Activated CD8-positive, alpha-beta memory T cell treated with anti-CD3 and anti-CD28 coated beads, Interleukin-2, amount 50 U/mL, for 48 hours (primary cell): ENCODE measurements at regions not wholly inside any gene's neighbourhood (a gene's known extent, or its start where the extent isn't known, plus 50 kb on each side); places are given as distances from the start of the nearest gene placed in this dataset.
"Not testable (repeated sequence)": the region's sequence is repeated elsewhere in the genome, so short reads cannot be mapped to it uniquely, and the experiment has no call there.

Experiments used
- DNase-seq: peaks from one replicate; pipeline ENCODE4 v3.0.0-alpha.2; 2020

- DNase-seq: no peak
Measured at GRCh38 chr2:20130160-20130560, 78.7 kb upstream of the LAPTM4A start.

- DNase-seq: no peak
Measured at GRCh38 chr2:20129331-20130159, 78.1 kb upstream of the LAPTM4A start.

GRCh38 chr2:20128506-20129330 is 77.3 kb upstream of the LAPTM4A start:
- DNase-seq: no peak

- no peak for DNase-seq
Measured at GRCh38 chr2:20126469-20126868, 75.0 kb upstream of the LAPTM4A start.

GRCh38 chr2:20126040-20126439 is 74.6 kb upstream of the LAPTM4A start:
- no peak for DNase-seq

GRCh38 chr2:20125616-20126015 is 74.2 kb upstream of the LAPTM4A start:
- DNase-seq: no peak

GRCh38 chr2:20125164-20125563 is 73.7 kb upstream of the LAPTM4A start:
- DNase-seq: no peak

GRCh38 chr2:20123871-20124594 is 72.6 kb upstream of the LAPTM4A start:
- DNase-seq: no peak

GRCh38 chr2:20122864-20123263 is 71.4 kb upstream of the LAPTM4A start:
- DNase-seq: no peak

- no peak for DNase-seq
Measured at GRCh38 chr2:20120569-20121416, 69.4 kb upstream of the LAPTM4A start.

GRCh38 chr2:20118051-20118450 is 66.6 kb upstream of the LAPTM4A start:
- no peak for DNase-seq

GRCh38 chr2:20115902-20116301 is 64.5 kb upstream of the LAPTM4A start:
- no peak for DNase-seq

- no peak for DNase-seq
Measured at GRCh38 chr2:20115374-20115773, 63.9 kb upstream of the LAPTM4A start.

- DNase-seq: no peak
Measured at GRCh38 chr2:20113986-20114938, 62.8 kb upstream of the LAPTM4A start.

GRCh38 chr2:20113004-20113796 is 61.8 kb upstream of the LAPTM4A start:
- DNase-seq: no peak

GRCh38 chr2:20112361-20112760 is 60.9 kb upstream of the LAPTM4A start:
- not testable (repeated sequence) for DNase-seq

GRCh38 chr2:20111311-20112131 is 60.1 kb upstream of the LAPTM4A start:
- no peak for DNase-seq

- no peak for DNase-seq
Measured at GRCh38 chr2:20110876-20111275, 59.4 kb upstream of the LAPTM4A start.

- no peak for DNase-seq
Measured at GRCh38 chr2:20110383-20110782, 59.0 kb upstream of the LAPTM4A start.
